GM23338 (cell line): ENCODE measurements at regions not wholly inside any gene's neighbourhood (a gene's known extent, or its start where the extent isn't known, plus 50 kb on each side); places are given as distances from the start of the nearest gene placed in this dataset.

Source experiments
- CTCF ChIP-seq, 2 experiments: fragments of 200-600 bp in 1 of 2; sonication (generic) in 1 of 2; conservative IDR thresholded peaks; 2 replicates each; pipeline versions ENCODE4 v1.5.1 to v1.6.1; 2016 to 2017; ENCODE audit warnings: antibody characterized with exemption in 2 of 2, low read depth in 2 of 2, mild to moderate bottlenecking in 2 of 2, moderate library complexity in 1 of 2
- POLR2AphosphoS5 ChIP-seq: IDR thresholded peaks from 2 replicates; pipeline ENCODE4 v1.6.1; 2016; ENCODE audit warnings: antibody characterized with exemption, low read depth
- REST ChIP-seq: IDR thresholded peaks from one replicate; pipeline ENCODE4 v1.6.1; 2018; ENCODE audit warnings: antibody characterized with exemption; ENCODE audit not compliant: unreplicated experiment

DNA sequence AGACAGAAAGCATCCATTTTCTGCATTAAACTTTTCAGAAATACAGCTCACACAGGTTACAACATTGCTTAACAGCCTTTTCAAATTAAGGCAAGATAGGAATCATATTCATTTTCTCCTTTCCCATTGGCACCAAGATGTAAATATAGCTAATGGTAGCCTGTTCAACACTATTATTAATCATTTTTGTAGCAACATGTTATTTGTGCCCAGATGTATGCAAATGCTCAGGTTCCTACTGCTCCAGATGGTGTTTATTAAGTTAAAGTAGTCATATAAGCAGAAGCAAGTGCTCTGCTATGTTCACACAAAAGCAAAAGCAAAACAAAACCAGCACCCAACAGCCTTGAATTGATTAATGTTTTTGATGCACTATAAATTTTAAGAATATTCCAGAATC lies 1110.6 kb downstream of the SLC6A15 start:
- TF ChIP-seq POLR2AphosphoS5 (no peak), CTCF (conservative IDR thresholded peaks at IDR 0.05; ENCODE audit: low read depth in 2 of 2) (no peak), REST (no peak)
